GM12878 (cell line): ENCODE measurements at regions not wholly inside any gene's neighbourhood (a gene's known extent, or its start where the extent isn't known, plus 50 kb on each side); places are given as distances from the start of the nearest gene placed in this dataset.

Experiments
- CEBPZ ChIP-seq: fragments of 150-350 bp; IDR thresholded peaks from 2 replicates; pipeline ENCODE4 v1.6.1; 2016; ENCODE audit warnings: low read depth, low read length
- KDM1A ChIP-seq: fragments of 200-600 bp; sonication (generic); IDR thresholded peaks from 2 replicates; pipeline ENCODE4 v1.6.1; 2016; ENCODE audit warnings: borderline replicate concordance
- POLR2AphosphoS5 ChIP-seq: IDR thresholded peaks from 2 replicates; pipeline ENCODE4 v1.6.1; 2011; ENCODE audit warnings: mild to moderate bottlenecking, low read length, inconsistent platforms
- SP1 ChIP-seq: IDR thresholded peaks from one replicate; pipeline ENCODE4 v1.6.1; 2011; ENCODE audit warnings: low read depth, low read length

GRCh38 chr2:16548036-16548435, 117.6 kb downstream of the CYRIA start:
- no peak for TF ChIP-seq KDM1A
- no peak for TF ChIP-seq SP1
- no peak for TF ChIP-seq POLR2AphosphoS5
- TF ChIP-seq CEBPZ: no peak
